OCI-LY7 (cell line): ENCODE measurements at regions not wholly inside any gene's neighbourhood (a gene's known extent, or its start where the extent isn't known, plus 50 kb on each side); places are given as distances from the start of the nearest gene placed in this dataset.

Experiments used
- BruUV-seq: library from RNA; stranded (reverse); fragments of 400-500 nt; replicated peaks from 2 replicates; lab custom pipeline; 2021; lab: Mats Ljungman, UMichigan
- CTCF ChIA-PET: fragments of 300-600 bp; sonication (Branson Sonifier 250); formaldehyde crosslinking; loops from one replicate; lab custom pipeline; 2022; ENCODE audit warnings: antibody characterized with exemption; ENCODE audit not compliant: unreplicated experiment; lab: Charles Lee
- POLR2A ChIA-PET: fragments of 300-600 bp; sonication (Branson Sonifier 250); formaldehyde crosslinking; loops from one replicate; lab custom pipeline; 2022; ENCODE audit warnings: antibody characterized with exemption; lab: Charles Lee
- DNase-seq: peaks from one replicate; pipeline ENCODE4 v3.0.0-alpha.2; 2015; ENCODE audit warnings: low spot score
- H2AFZ ChIP-seq: fragments of 200-600 bp; sonication (generic), shearing (Covaris generic); 2 replicates; pipeline ENCODE4 v1.6.1; 2014; ENCODE audit warnings: mild to moderate bottlenecking, antibody characterized with exemption, low read length, moderate library complexity
- H3K27ac ChIP-seq: fragments of 200-600 bp; sonication (generic); 2 replicates; pipeline ENCODE4 v1.5.1; 2014; ENCODE audit warnings: mixed run types, low read depth, mild to moderate bottlenecking, moderate library complexity, low read length, inconsistent platforms; ENCODE audit not compliant: poor library complexity, severe bottlenecking
- H3K36me3 ChIP-seq: fragments of 200-600 bp; sonication (generic); 2 replicates; pipeline ENCODE4 v1.6.1; 2014; ENCODE audit warnings: mild to moderate bottlenecking, antibody characterized with exemption, low read length, moderate library complexity, mixed read lengths; ENCODE audit not compliant: insufficient read depth
- H3K4me1 ChIP-seq: fragments of 200-600 bp; sonication (generic); 2 replicates; pipeline ENCODE4 v1.5.1; 2014; ENCODE audit warnings: mild to moderate bottlenecking, low read length; ENCODE audit not compliant: insufficient read depth, poor library complexity, severe bottlenecking
- H3K4me2 ChIP-seq: fragments of 200-600 bp; sonication (generic); 2 replicates; pipeline ENCODE4 v1.6.1; 2014; ENCODE audit warnings: mild to moderate bottlenecking, low read length
- H3K4me3 ChIP-seq: fragments of 200-600 bp; sonication (generic); 2 replicates; pipeline ENCODE4 v1.5.1; 2014; ENCODE audit warnings: mild to moderate bottlenecking, low read depth, low read length; ENCODE audit not compliant: poor library complexity, severe bottlenecking
- H3K79me2 ChIP-seq: fragments of 200-600 bp; sonication (generic); 2 replicates; pipeline ENCODE4 v1.6.1; 2016; ENCODE audit warnings: low read depth, mild to moderate bottlenecking, low read length, moderate library complexity, mixed read lengths; ENCODE audit not compliant: insufficient read depth
- H3K9me2 ChIP-seq: fragments of 200-600 bp; sonication (generic); 2 replicates; pipeline ENCODE4 v1.6.1; 2016; ENCODE audit warnings: mild to moderate bottlenecking, low read length, mixed read lengths; ENCODE audit not compliant: insufficient read depth
- H3K9me3 ChIP-seq: fragments of 200-600 bp; sonication (generic); 2 replicates; pipeline ENCODE4 v1.6.1; 2014; ENCODE audit warnings: mild to moderate bottlenecking, mixed run types, low read length, mixed read lengths
- H4K20me1 ChIP-seq: fragments of 200-600 bp; sonication (generic); 2 replicates; pipeline ENCODE4 v1.6.1; 2014; ENCODE audit warnings: mild to moderate bottlenecking, antibody characterized with exemption, low read length, moderate library complexity, mixed read lengths; ENCODE audit not compliant: insufficient read depth
- EZH2phosphoT487 ChIP-seq: fragments of 200-600 bp; sonication (generic); IDR thresholded peaks from 2 replicates; pipeline ENCODE4 v1.6.1; 2018; ENCODE audit warnings: low read depth, borderline replicate concordance, mild to moderate bottlenecking, mixed run types, antibody characterized with exemption, low read length, moderate library complexity, mixed read lengths
- intact Hi-C: fragments of 100-400 bp; cut with micrococcal nuclease; formaldehyde crosslinking; loops from one replicate; pipeline ENCODE4 v1.10.0; 2022; ENCODE audit not compliant: unreplicated experiment
- TF ChIP-seq, protein P1 (sequence below): fragments of 200-600 bp; sonication (generic); conservative IDR thresholded peaks from 2 replicates; pipeline ENCODE4 v1.5.1; 2014; ENCODE audit warnings: mild to moderate bottlenecking, antibody characterized with exemption, low read length, moderate library complexity, mixed read lengths

DNA sequence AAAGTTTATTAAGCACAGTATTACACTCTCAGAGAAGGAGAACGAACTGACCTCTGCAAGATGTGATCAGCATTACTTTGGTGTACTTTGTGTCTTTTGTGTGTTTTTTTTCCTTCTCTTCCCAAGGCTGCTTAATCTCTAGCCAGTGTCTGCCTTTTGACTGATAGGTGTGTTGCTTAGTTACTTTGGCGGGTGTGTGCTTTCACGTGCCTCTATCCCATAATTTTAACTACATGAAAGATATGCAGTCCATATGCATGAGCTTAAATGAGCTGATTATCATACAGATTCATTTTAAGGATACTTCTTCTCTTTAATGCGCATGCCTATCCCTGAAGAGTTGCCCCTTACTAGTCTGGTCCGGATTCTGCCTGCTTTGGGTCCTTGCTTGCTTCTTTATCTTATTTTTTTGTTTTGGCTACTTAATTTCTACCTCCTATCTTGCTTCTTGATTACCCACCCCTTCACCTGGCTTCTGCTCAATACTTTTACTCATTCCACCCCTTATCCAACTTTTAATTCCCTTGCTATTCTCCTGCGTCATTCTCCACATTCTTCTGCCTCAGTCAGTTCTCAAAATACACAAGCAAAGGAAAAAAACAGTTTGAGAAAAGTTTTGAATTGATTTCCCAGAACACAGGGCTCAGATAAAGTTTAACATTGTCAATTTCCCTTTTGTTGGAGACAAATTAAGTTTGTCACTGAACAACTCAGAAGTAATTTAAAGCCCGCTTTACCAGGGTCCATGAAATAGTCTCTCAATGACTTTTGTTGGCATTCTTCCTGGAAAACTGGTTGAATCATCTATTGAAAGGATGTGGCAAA lies 182.0 kb downstream of the TENT5D start:
- CTCF ChIA-PET, result no interaction called here
- BruUV-seq, result no TSS peak

More for the DNA sequence above, 182.0 kb downstream of the TENT5D start:
- POLR2A ChIA-PET, result no interaction called here
- Histone ChIP-seq H4K20me1 (no peaks in the 10 kb centered on the region), H3K4me1 (no peaks in the 10 kb centered on the region), H3K79me2 (no peaks in the 10 kb centered on the region), H3K4me3 (no peak overlapping the region), H3K9me3 (no peaks in the 10 kb centered on the region), H3K9me2 (no peaks in the 10 kb centered on the region), H3K27ac (no peak overlapping the region), H3K4me2 (no peak overlapping the region), H3K36me3 (no peaks in the 10 kb centered on the region), H2AFZ (no peak overlapping the region)
- intact Hi-C loops, result no loop called here
- no peak for DNase-seq
- no peak for TF ChIP-seq EZH2phosphoT487
- TF ChIP-seq, protein P1, sequence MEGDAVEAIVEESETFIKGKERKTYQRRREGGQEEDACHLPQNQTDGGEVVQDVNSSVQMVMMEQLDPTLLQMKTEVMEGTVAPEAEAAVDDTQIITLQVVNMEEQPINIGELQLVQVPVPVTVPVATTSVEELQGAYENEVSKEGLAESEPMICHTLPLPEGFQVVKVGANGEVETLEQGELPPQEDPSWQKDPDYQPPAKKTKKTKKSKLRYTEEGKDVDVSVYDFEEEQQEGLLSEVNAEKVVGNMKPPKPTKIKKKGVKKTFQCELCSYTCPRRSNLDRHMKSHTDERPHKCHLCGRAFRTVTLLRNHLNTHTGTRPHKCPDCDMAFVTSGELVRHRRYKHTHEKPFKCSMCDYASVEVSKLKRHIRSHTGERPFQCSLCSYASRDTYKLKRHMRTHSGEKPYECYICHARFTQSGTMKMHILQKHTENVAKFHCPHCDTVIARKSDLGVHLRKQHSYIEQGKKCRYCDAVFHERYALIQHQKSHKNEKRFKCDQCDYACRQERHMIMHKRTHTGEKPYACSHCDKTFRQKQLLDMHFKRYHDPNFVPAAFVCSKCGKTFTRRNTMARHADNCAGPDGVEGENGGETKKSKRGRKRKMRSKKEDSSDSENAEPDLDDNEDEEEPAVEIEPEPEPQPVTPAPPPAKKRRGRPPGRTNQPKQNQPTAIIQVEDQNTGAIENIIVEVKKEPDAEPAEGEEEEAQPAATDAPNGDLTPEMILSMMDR, result no peak
